ENCODE measurements at regions not wholly inside any gene's neighbourhood (a gene's known extent, or its start where the extent isn't known, plus 50 kb on each side); places are given as distances from the start of the nearest gene placed in this dataset.
"Not testable (repeated sequence)": the region's sequence is repeated elsewhere in the genome, so short reads cannot be mapped to it uniquely, and the experiment has no call there.

DNA sequence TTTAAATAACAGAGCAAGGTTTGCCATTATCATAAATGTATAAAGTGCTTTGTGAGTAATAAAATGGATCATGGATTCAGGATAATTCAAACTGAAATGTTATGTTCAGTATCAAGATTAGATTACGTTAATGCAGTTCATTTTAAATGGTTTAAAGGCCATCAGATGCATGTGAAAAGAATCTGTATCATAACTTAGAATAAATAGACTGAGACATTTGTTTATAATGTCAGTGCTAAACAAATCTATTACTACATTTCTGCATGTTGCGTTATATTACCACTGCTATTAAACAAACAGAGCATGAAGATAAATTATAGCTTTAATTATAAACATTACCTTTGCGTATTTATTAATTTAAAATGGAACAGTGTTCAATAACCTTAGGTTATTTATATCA is 160.2 kb downstream of the TOX3 start:
- no peak for DNase-seq

- DNase-seq = no peak
These were observed 162.6 kb downstream of the TOX3 start for GRCh38 chr16:52384378-52384777.

DNA sequence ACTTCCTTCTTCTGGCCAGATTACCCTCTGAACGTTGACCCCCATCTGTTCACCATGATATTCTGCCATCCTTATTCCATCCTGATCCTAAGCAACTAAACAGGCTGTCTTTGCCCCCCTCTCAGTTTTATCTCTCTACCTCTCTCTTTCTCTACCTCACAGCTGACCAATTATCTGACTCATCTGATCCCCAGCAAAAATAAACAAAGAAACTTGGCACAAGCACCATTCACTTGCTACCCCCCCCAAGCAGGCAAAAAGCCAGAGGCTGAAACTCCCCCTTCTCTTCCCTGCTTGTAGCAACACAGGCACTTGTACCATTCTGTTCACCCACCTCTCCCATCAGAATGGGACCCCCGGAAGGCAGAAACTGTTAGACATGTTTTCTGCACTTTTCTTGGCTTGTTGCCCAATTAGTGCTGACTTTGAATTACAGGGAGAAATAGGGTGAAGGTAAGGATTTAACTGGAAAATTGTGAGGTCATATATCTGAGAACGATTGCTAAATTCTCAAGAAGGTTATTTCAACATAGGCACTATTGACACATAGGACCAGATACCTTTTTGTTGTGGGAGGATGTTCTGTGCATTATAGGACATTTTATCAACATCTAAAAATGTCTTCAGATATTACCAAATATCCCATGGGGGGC is 163.2 kb downstream of the TOX3 start:
- DNase-seq = no peak

- no peak for DNase-seq
These were observed 163.8 kb downstream of the TOX3 start for GRCh38 chr16:52383119-52383518.

GRCh38 chr16:52379551-52379950 is 167.4 kb downstream of the TOX3 start:
- no peak for DNase-seq

DNA sequence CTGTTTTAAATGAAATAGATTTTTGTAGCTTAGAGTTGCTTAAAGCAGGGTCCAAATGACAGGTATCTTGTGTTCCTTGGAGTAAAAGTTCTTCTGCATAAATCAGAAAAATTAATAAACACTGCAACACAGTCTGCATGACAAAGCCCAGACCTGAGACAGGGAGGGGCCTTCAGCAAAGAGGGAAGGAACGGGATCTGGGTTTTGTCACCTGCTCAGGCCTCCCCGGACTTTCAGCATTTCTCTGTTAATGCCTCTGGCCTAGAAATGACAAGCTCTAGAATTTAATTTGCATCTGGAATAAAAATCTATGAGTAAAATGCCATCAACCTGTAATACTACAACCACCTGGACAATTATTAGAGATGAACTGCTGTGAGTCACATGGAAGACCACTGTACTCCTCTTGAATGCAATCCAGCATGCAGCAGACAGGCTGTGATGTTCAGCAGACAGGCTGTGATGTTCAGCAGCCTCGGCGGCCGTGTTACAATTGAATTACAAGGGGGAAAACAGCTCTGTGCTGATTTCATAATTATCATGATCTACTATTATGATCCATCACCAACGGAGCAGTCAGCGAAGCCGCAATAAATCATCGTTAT is 170.2 kb downstream of the TOX3 start:
- no peak for DNase-seq

GRCh38 chr16:52372313-52372712 is 174.6 kb downstream of the TOX3 start:
- no peak for DNase-seq

GRCh38 chr16:52368859-52369258 is 178.1 kb downstream of the TOX3 start:
- DNase-seq = no peak

DNA sequence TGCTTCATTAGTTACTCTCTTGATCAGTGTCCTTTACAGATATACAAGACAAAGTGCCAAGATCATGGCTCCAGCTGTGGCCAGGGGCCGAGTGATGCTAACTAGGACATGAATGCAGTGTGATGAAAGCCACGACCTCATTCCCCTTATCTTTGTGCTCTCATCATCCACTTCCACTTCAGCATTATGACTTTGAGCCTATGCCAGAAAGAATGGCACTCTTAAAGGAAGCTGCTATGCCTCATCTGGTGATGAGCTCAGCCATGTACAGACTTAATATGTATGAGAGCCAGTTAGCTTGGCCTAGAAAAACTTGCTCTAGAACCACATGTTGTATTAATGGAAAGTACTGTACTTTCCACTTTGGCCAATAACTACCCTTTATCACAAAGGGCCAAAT is 179.1 kb downstream of the TOX3 start:
- no peak for DNase-seq

GRCh38 chr16:52366983-52367382 is 180.0 kb downstream of the TOX3 start:
- DNase-seq = no peak

DNA sequence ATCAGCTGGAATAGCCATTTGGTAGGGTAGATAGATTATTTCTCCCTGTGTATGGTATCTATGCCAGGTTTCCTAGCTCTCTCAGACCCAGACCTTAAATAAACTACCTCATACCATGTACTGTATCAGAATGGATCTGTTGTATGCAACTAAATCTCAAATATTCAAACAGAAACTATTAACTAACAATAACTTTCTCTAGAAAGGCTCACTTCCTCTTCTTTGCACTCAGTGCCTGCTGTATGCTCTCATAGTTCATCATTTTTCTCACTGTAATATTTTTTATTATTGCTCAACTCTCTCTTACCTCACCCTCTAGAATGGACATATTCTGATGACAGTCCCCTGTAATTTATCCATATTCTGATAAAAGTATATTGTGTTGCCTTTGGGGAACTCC is 182.4 kb downstream of the TOX3 start:
- DNase-seq = no peak

DNA sequence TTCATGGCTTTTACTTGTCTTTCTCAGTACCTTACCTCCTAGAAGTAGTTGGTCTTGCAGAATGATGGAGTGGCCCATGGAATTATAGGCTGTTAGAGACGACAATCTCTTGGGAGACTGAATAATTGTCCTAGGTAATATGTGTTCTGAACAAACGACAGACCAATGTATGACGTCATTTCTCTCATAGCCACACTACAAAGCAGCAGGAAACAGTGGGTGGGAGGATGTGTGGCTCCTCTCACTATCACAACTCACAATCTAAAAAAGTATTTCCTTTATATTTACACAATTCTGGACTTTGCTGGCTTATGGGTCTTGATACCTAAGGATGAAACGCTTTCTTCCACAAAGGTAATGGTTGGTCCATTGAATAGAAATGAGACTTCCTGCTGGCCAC is 183.9 kb downstream of the TOX3 start:
- DNase-seq = no peak

DNA sequence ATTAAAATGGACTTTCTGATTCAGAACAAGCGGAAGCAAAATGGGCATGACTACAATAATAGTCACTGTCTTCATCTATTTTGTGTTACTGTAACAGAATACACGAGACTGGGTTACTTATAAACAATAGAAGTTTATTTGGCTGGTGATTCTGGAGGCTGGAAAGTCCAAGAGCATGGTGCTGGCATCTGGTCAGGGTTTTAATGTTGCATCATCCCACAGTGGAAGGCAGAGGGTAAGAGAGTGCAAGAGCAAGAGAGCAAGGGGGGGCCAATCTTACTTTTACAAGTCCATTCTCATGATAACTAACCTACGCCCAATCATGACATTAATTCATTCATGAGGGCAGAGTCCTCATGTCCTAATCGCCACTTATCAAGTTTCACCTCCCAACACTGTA is 189.2 kb downstream of the TOX3 start:
- DNase-seq = no peak

DNA sequence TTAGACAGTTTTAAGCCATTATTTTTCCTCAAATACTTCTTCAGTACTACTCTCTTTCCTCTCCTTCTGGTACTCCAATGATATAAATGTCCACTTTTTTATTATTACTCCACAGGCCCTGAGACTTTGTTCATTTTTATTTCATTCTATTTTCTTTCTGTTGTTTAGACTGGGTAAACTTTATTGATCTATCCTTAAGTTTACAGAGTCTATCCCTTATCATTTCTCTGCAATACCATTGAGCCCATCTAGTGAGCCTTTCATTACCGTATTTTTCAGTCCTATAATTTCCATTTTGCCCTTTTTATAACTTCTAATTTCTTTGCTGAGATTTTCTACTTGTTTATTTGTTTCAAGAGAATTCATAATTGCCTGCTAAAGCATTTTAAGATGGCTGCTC is 193.7 kb downstream of the TOX3 start:
- DNase-seq = no peak

GRCh38 chr16:52351451-52351850 is 195.5 kb downstream of the TOX3 start:
- peak; percentile 67 for DNase-seq

DNA sequence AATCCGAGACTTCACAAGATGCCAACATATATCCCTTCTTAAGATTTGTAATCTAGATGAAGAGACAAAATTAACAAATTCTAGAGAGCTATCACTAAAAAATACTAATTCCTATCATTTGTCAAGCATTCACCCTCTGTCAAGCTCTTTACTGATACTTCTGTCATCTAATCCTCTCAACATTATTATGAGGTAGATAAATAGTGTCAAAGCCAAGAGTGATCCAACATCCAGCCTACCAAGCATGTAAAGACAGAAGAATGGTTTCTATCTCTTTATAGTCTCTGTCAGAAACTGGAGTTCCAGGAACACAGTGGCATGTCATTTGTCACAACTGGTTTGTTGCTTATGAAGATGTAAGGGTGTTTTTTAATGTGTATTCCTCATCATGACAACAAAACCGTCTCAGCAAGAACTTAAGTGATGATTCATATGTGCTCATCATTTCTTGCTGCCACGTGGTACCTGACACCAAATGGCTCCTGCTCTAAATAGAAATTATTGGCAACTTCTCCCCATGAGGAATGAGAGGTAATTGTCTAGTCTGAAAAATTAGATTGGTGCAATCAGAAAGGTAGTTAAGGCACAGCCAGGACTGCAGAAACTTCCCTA is 196.8 kb downstream of the TOX3 start:
- no peak for DNase-seq

- no peak for DNase-seq
These were observed 200.2 kb downstream of the TOX3 start for GRCh38 chr16:52346709-52347108.

GRCh38 chr16:52333673-52334072 is 213.3 kb downstream of the TOX3 start:
- not testable (repeated sequence) for DNase-seq

GRCh38 chr16:52320930-52321439 is 226.0 kb downstream of the TOX3 start:
- no peak for DNase-seq

DNA sequence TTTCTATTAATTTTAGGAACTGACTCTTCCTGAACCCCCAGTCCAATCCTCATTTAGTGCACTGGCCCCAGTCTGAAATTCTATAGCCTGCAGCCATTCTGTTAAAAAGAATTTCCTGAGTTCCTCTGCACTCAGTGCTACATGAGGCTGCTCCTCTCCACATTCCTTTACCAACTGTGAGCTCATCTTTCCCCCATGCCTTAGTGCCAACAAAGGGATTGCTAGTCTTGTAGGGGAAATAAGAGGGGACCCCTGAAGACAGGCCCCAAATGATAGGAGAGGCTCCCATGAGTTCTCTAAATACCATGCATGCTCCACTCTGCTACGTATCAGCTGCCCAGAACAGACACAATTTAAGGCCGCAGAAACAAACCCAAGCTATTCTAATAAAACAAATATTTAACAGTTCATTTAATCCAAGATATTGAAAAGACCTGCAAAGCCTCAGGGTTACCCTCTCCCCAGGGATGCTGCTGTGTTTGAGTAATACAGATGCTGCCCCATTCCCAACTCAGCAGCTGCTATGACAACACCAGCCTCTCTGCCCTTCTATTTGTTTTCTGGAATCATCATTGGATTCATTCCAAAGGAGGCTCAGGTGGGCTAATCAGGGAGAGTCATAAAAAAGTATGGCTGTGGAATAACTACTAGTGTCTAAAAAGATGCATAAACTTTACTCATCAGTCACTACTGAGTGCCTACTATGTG is 228.5 kb downstream of the TOX3 start:
- peak; percentile 99 for DNase-seq

- DNase-seq = no peak
These were observed 230.7 kb downstream of the TOX3 start for GRCh38 chr16:52316241-52316640.

- DNase-seq = peak; percentile 72
These were observed 234.2 kb downstream of the TOX3 start for GRCh38 chr16:52312716-52313115.

Data from NCI-H2171 (cell line).